22Rv1 (cell line): ENCODE measurements at regions not wholly inside any gene's neighbourhood (a gene's known extent, or its start where the extent isn't known, plus 50 kb on each side); places are given as distances from the start of the nearest gene placed in this dataset.

Experiments
- H3K27ac ChIP-seq: fragments of 450-650 bp; 2 replicates; pipeline ENCODE4 v1.5.1; 2017
- ZFX ChIP-seq: fragments of 450-650 bp; IDR thresholded peaks from 2 replicates; pipeline ENCODE4 v1.6.1; 2017; ENCODE audit warnings: antibody characterized with exemption, borderline replicate concordance
- TF ChIP-seq, protein P1 (sequence below): fragments of 450-650 bp; IDR thresholded peaks from 2 replicates; pipeline ENCODE4 v1.5.1; 2017; ENCODE audit warnings: mild to moderate bottlenecking

GRCh38 chr12:124225730-124226129, 69.2 kb upstream of the RFLNA start:
- TF ChIP-seq, protein P1, sequence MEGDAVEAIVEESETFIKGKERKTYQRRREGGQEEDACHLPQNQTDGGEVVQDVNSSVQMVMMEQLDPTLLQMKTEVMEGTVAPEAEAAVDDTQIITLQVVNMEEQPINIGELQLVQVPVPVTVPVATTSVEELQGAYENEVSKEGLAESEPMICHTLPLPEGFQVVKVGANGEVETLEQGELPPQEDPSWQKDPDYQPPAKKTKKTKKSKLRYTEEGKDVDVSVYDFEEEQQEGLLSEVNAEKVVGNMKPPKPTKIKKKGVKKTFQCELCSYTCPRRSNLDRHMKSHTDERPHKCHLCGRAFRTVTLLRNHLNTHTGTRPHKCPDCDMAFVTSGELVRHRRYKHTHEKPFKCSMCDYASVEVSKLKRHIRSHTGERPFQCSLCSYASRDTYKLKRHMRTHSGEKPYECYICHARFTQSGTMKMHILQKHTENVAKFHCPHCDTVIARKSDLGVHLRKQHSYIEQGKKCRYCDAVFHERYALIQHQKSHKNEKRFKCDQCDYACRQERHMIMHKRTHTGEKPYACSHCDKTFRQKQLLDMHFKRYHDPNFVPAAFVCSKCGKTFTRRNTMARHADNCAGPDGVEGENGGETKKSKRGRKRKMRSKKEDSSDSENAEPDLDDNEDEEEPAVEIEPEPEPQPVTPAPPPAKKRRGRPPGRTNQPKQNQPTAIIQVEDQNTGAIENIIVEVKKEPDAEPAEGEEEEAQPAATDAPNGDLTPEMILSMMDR = no peak
- TF ChIP-seq ZFX = no peak
- H3K27ac ChIP-seq = no peak overlapping the region

- TF ChIP-seq, protein P1 = no peak
- TF ChIP-seq ZFX = no peak
These were observed 66.8 kb upstream of the RFLNA start for GRCh38 chr12:124227951-124228711.

DNA sequence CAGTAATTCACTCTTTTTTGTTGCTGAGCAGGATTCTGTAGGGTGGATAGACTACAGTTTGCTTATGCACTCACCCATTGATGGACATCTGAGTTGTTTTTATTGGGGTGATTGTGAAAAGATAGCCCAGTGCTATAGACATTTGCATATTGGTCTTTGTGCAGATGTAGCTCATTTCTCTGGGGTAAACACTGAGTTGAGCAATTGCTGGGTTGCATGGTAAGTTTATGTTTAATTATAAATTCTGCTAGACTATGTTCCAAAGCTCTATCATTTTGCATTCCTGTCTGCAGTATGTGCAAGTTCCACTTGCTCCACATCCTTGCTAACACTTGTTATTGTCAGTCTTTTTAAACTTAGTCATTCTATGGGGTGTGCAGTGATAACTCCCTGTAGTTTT, 65.4 kb upstream of the RFLNA start:
- no peak for TF ChIP-seq ZFX
- TF ChIP-seq, protein P1 = no peak
- no peak overlapping the region for H3K27ac ChIP-seq

More at GRCh38 chr12:124227951-124228711, 66.8 kb upstream of the RFLNA start:
- H3K27ac ChIP-seq = no peak overlapping the region

- no peak overlapping the region for H3K27ac ChIP-seq
- TF ChIP-seq, protein P1 = no peak
- no peak for TF ChIP-seq ZFX
These were observed 64.7 kb upstream of the RFLNA start for GRCh38 chr12:124230117-124230757.

- no peak for TF ChIP-seq ZFX
- TF ChIP-seq, protein P1 = no peak
- no peak overlapping the region for H3K27ac ChIP-seq
These were observed 64.1 kb upstream of the RFLNA start for GRCh38 chr12:124230789-124231188.

DNA sequence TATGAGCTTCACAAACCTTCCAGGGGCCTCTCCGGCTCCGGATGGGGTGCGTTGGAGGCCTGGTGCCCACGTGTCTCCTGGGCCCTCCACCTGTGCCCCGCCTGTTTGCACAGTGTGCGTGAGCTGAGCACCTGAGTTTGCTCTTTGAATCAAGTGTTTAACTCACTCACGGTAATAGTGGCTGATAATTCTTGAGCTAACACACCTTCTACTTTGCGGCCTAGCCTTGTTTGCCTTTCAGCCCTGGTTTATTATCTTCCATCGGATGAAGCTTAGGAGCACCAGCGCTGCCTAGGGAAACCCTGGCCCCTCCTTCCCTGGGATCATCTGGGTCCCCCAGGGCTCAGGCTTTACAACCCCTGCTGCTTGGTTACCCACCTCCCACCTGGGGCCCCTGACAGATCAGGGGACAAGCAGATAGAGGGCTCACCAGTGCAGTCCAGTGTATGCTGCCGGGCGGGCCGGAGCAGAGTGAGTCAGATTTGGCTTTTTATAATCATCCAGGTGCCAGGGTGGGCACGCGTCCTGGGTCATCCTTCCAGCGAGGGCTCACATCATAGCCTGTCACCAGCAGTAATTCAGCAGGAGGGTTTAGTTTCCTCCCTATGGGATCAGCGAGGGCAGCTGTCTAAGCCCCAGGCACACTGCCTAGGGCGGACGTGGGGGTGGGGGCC, 62.8 kb upstream of the RFLNA start:
- no peak overlapping the region for H3K27ac ChIP-seq
- no peak for TF ChIP-seq ZFX
- TF ChIP-seq, protein P1 = no peak

DNA sequence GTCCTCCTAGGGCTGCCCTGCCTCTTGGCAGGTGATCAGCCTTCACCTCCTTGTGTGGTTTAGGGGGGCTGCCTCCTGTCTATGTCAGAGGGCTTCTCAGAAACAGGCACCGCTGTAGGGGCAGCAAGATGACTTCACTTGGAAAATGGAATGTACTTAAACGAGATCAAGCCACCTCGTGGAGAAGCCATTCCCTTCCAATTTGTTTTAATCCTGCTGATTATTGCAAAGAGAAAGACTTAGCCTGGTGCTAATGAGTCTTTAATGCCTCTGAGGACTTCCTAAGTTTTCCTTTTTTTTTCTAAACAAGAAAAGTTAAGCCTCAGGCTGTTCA, 62.3 kb upstream of the RFLNA start:
- H3K27ac ChIP-seq = no peak overlapping the region
- TF ChIP-seq ZFX = no peak
- TF ChIP-seq, protein P1 = no peak
